Lower leg skin (tissue), 4 donors: ENCODE measurements at regions not wholly inside any gene's neighbourhood (a gene's known extent, or its start where the extent isn't known, plus 50 kb on each side); places are given as distances from the start of the nearest gene placed in this dataset.

Experiments
- DNase-seq, 2 donors: peaks; one replicate each; pipeline ENCODE4 v3.0.0-alpha.2; 2019; ENCODE audit warnings: low spot score in 2 of 2
- H3K4me3 ChIP-seq: fragments of 200-600 bp; sonication (generic); 2 replicates; pipeline ENCODE4 v1.5.1; 2017; ENCODE audit warnings: mild to moderate bottlenecking, low read depth; ENCODE audit not compliant: poor library complexity, severe bottlenecking
- POLR2A ChIP-seq, 2 donors: fragments of 450-650 bp; IDR thresholded peaks; one replicate each; pipeline ENCODE4 v1.6.1; 2016 to 2017; ENCODE audit warnings: antibody characterized with exemption in 2 of 2, mild to moderate bottlenecking in 1 of 2, moderate library complexity in 1 of 2
- WGBS, 2 donors: methylation state at CpG; one replicate each; pipeline ENCODE4 v1.1.5; 2018; 5-methylcytosine and 5-hydroxymethylcytosine counted together
- intact Hi-C: fragments of 100-400 bp; cut with DNase I; formaldehyde crosslinking; loops from one replicate; pipeline ENCODE4 v1.15.0; 2023; ENCODE audit warnings: low total_unique reads
- TF ChIP-seq, protein P1 (sequence below), 3 donors: fragments of 450-650 bp; IDR thresholded peaks; one replicate each; pipeline ENCODE4 v1.5.1; 2016; ENCODE audit warnings: antibody characterized with exemption in 3 of 3, mild to moderate bottlenecking in 3 of 3, moderate library complexity in 2 of 3

DNA sequence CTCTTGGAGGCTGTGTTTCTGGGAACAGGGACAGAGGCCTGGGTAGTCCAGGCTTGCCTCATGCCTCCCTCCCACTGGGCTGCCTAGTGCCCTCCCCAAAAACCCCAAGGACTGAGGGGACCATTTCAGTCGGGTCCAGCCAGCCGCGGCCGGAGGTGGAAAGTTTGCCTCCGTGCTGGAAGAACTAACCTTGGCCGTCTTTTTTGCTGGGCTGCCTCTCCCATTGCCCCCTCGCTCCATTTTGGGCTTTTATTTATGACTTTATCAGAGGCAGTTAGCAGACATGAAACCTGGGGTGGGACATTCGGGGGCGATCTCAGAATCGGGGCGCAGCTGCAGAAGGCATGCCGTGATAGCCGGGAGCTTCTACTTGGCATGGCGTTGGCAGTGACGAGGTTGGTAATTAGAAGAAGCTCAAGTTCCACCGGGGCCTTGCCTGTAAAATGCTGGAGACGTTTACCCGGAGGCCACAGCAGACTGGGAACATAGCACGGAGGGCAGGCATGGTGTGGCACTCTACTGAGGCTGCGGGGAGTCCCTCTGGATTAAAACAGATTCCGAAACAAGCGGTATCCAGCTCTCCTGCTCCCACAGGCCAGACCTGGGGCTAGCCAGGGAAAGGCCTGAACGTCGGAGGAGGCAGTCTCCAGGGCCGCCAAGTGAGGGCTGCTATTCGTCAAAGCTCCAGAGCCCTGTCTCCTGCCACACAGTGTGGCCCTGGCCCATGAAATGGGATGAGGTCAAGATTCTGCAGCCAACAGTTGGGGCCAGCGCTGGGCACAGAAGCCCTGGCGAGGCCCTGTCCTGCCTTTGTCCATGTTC is 76.4 kb upstream of the PPARA start:
- intact Hi-C loops = no loop called here
- DNase-seq = peak in 1 of 2 donors; percentile 90
- whole genome bisulfite sequencing, 2 donors = 9 to 10% methylated on average over 27 of the region's 28 CpGs

DNA sequence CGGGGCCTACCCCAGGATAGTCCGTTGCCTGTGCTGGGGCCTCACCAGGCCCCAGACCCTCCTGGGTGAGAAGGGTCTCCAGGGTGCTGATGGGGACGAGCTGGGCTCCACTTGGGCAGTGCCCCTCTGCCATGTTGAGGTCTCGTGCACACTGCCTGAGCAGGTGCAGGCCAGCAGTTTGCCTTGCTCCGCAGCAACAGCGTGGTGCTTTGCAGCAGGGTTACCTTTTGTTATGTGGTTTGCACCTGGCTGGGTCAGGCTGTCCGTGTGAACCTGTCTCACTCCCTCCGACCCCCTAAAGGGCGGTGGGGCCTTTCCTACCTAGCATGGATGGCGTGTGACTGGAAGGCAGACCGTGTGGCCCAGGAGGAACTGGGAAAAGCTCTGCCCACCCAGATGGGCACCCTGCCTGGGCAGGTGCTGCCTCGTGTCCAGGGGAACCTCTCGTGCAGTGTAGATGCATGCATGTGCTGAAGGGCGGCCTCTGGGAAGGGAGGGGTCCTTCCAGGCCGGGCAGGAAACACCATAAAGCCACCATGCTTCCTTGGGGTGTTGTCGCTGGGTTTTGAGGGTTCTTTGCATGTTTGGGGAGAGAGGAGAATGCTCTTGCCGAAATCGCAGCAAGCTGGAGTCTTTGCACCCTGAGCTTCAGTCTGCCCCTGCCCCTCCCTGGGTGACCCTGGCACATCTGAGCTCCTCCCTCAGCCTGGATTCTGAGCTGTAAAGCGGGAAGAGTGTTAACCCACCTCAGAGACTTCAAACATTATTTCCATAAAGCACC is 75.4 kb upstream of the PPARA start:
- TF ChIP-seq, protein P1, sequence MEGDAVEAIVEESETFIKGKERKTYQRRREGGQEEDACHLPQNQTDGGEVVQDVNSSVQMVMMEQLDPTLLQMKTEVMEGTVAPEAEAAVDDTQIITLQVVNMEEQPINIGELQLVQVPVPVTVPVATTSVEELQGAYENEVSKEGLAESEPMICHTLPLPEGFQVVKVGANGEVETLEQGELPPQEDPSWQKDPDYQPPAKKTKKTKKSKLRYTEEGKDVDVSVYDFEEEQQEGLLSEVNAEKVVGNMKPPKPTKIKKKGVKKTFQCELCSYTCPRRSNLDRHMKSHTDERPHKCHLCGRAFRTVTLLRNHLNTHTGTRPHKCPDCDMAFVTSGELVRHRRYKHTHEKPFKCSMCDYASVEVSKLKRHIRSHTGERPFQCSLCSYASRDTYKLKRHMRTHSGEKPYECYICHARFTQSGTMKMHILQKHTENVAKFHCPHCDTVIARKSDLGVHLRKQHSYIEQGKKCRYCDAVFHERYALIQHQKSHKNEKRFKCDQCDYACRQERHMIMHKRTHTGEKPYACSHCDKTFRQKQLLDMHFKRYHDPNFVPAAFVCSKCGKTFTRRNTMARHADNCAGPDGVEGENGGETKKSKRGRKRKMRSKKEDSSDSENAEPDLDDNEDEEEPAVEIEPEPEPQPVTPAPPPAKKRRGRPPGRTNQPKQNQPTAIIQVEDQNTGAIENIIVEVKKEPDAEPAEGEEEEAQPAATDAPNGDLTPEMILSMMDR (IDR thresholded peaks at IDR 0.05) = no peak
- no peak for TF ChIP-seq POLR2A (IDR thresholded peaks at IDR 0.05)
- WGBS, 2 donors = 15 to 18% methylated on average over 17 of the region's 19 CpGs
- intact Hi-C loops = no loop called here
- DNase-seq = peak in 1 of 2 donors; percentile 86
- peak overlapping the region; percentile 83 for H3K4me3 ChIP-seq

More for the DNA sequence above, 76.4 kb upstream of the PPARA start:
- TF ChIP-seq, protein P1 (IDR thresholded peaks at IDR 0.05) = no peak
- TF ChIP-seq POLR2A (IDR thresholded peaks at IDR 0.05) = no peak
- H3K4me3 ChIP-seq = peak overlapping the region; percentile 83

DNA sequence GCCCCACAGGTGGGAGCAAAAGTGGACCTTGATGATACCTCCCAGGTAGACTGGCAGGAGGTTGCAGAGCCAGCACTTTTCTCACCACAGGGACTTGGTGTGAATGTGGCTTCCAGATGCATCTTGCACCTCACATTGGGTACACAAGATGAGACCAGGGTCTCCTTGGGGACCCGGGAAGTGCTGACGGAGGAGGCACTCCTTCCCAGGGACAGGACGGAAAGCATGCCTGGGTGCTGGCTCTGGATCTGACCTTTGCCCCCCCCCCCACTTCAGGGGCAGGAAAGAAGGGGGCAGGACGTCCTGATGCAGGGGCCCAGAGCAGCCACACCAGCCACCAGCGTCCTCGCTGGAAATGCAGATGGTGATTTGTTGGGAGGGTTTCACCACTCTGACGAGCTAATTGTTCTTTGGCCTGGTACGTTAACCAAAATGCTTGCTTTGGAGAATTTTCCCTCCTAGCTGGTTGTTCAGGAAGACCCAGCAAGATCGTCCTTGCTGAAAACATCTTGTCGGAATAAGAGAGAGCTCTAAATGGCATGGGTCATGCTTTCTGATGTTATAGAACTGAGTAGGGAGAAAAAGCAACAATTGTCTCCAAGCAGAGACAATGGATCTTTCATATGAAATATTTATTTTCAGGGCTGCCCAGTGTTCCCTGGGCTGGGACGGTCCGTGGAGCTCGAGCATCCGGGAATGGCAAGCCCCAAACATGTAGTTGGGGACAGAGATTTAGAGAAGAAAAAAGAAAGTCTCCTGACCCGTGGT is 74.4 kb upstream of the PPARA start:
- DNase-seq = peak in 1 of 2 donors; percentile 84
- 21 to 27% methylated on average over 15 of the region's 15 CpGs for WGBS, 2 donors
- intact Hi-C loops = no loop called here
- TF ChIP-seq, protein P1 (IDR thresholded peaks at IDR 0.05) = no peak
- no peak for TF ChIP-seq POLR2A (IDR thresholded peaks at IDR 0.05)
- no peak overlapping the region for H3K4me3 ChIP-seq

DNA sequence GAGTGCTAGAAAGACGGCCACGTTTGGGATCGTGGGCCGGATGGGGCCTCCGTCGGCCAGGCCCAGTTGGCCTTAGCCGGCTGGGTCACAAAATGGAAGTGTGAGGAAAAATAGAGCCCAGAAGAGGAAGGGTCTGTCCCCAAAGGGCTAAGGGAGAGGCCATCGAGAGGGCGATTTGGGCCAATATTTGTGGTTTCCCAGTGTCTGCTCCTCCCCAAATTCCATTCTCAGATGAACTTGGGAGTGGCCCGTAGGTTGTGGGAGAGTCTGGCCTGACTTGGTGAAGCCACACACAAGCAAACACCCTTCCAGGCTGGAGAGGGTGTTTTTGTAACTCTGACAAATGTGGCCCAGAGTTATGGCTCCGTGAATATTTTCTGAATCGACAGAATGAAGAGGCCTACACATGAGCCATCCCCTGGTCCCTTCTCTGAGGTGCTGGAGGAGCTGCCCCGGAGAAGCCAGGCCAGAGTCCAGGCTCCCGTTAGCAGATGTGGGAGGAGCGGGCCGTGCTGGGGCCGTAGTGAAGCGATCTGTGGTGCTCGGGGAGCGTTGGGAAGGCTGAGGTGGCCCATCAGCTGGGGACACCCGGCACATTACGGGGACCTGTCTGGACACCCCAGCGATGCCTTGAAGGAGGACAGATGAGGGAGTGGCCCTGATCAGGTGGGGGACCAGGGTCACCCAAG is 73.5 kb upstream of the PPARA start:
- 15 to 22% methylated on average over 23 of the region's 23 CpGs for WGBS, 2 donors
- peak in 1 of 2 donors; percentile 90 for DNase-seq
- TF ChIP-seq, protein P1 (IDR thresholded peaks at IDR 0.05) = no peak
- no peak for TF ChIP-seq POLR2A (IDR thresholded peaks at IDR 0.05)
- no peak overlapping the region for H3K4me3 ChIP-seq
- intact Hi-C loops = no loop called here

DNA sequence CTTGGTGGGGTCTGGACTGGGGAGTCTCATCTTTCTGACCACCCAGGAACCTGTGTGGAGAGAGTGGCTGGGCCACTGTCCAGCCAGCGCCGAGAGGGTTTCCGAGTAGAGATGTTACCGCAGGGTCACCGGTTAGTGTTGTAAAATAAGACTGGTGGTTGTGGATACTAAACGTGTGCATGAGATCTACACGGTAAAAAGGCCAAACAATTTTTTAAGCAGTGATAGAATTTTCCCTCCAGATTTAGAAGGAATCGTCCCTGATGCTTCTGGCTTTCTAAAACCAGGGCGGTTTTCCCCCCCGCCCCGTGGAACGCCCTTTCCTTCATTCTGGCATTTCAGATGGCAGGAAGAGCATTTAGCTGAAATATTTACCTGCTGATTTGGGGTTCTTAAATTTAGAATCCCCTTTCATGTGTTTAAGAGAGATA is 72.6 kb upstream of the PPARA start:
- 15 to 21% methylated on average over 12 of the region's 12 CpGs for WGBS, 2 donors
- peak in 1 of 2 donors; percentile 86 for DNase-seq
- no peak for TF ChIP-seq POLR2A (IDR thresholded peaks at IDR 0.05)
- TF ChIP-seq, protein P1 (IDR thresholded peaks at IDR 0.05) = no peak
- no peak overlapping the region for H3K4me3 ChIP-seq
- intact Hi-C loops = no loop called here
